Inferior parietal cortex (tissue), 1 donor: ENCODE measurements at regions not wholly inside any gene's neighbourhood (a gene's known extent, or its start where the extent isn't known, plus 50 kb on each side); places are given as distances from the start of the nearest gene placed in this dataset.

Source experiments
- DNase-seq: peaks from one replicate; pipeline ENCODE4 v3.0.0-alpha.2; 2016; ENCODE audit errors: extremely low spot score

DNA sequence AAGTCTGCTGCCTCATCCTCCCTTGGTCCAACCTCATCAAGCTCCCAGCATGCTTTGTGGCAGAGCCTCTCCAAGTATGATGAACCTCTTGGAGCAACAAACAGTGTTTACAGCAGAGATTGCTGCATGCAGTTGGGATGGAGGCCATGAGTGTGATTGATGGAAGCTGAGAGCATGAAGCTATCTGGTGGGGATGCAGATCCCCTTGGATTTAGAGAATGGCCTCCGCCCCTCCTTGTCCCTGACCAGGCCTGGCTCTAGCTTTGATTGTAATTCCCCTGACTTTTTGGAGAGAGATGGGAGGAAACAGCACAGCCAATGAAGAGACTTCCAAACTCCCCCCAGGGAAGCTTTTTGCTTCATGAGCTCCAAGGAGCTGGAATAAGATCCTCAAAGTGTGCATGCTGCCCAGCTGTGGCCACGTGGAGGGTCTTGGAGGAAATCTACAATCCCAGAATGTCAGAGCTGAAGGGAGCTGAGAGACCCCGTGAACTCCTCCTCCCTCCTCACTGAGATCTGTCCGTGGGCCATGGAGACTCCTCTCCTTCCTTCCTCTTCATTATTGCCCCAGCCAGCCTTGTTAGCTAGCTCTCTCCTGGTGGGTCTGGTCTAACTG, 165.3 kb upstream of the USP24 start:
- DNase-seq: no peak

DNA sequence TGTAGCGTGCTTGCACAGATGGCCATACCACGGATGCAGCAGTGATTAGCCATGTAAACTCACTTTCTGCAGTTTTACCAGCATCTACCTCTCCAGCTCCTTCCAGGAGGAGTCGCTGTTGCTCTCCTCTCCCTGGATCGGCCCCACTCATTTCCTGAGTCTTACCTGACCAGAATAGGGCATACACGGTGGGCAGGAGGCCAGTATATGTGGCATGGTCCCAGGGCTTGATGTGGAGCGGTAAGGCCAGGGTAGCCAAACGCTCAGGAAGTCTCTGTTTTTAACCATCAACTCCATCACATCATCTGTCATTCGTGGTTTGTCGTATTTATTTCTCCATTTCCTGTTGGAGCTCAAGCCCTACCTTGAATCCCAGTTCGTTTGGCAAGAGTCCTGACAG, 163.4 kb upstream of the USP24 start:
- DNase-seq: no peak

DNA sequence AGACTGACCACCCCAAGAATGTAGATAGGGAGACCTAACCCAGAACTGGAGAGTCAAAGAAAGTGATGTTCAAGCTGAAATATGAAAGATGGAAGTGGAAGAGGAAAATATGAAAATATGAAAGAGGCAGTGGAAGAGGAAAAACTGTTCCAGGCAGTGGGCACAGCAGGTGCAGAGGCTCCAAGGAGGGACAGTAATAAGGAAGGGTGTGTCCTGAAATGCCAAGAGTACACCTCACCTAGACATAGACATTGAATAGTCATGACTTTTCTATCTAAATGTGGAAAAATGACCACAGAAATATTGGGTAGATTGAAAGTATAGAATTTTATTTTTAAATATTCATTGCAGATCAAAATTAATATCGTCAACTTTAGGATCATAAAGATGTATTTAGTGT, 161.7 kb upstream of the USP24 start:
- DNase-seq: no peak

DNA sequence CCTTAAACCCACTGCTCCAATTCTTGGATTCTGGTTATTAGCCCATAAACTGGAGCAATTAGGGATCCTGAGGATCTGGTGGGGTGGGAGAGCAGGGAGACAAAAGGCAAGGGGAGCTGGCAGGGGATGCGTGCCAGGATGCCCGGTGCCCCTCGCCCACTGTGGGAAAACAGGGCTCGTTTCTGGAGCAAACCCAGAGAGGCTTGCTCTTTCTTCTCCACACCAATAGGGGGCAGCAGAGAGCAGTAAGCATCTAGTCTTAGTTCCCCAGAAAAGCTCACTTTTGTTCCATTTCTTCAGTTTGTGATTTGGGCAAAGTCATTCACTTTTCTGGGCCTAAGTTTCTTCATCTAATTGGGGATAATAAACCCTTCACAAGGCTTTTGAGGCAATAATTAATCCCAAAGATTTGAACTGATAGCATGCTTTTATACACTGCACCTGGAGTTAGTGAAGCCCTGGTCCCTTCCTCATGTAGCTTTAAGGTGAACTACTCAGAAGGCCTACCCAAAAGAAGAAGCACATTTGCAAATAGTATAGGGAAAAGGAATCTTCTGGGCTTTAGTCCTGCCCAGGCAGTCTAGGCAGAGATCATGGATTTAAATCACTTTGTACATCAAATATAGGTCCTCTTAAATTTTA, 160.6 kb upstream of the USP24 start:
- DNase-seq: peak; percentile 74

DNA sequence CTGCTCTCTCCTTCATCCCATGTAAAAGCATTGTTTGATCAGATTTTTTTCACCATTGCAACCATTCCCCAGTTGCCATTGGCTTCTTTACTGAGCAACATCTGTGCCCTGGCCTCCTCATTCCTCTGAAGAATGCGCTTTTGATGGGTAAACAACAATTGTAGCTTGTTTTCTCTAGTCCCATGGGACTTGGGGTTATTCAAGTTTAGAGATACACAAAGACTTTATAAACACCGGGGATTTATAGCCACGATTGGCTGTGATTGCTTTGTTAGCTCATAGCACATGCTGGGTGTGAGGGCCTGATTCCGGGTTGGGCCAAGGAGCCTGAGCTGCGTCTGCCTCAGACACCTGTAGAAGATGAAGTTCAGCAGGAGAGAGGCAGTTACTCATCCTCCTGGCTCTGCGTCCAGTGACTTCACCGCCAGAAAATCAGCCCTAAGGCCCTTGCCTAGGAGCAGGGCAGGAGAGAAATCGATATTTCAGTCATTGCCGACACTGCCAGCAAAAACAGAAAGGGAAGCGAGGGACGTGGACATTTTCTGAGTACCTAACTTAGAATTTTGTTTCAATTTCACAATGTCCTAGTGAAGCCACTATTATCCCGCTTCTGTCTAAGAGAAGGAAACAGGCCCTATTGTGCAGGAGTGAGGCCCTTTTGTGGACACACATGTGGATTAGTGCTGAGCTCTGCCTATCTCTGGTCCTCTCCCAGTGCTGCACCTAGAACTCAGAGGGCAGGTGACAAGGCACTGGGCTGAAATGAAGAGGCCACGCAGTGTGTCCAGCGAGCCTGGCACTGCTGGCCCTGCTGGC, 159.8 kb upstream of the USP24 start:
- peak; percentile 81 for DNase-seq

DNA sequence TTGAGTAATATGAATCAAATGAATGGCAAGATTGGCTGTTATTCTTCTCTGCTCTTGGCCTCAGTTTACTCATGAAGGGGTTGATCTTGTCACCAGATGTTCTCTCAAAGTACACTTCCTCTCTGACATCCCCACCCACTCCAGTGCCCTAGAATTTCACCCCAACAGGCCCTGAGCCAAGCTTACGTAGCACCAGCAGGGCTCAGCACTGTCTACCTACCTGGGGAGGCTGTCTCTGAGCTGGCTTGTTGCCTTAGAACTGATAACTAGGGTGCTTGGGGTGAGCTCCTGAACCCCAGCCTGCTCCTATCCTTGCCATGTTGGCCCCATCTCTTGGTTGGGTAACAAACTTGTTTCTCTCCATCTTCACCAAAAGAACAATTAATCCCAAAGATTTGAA, 159.1 kb upstream of the USP24 start:
- DNase-seq: no peak

DNA sequence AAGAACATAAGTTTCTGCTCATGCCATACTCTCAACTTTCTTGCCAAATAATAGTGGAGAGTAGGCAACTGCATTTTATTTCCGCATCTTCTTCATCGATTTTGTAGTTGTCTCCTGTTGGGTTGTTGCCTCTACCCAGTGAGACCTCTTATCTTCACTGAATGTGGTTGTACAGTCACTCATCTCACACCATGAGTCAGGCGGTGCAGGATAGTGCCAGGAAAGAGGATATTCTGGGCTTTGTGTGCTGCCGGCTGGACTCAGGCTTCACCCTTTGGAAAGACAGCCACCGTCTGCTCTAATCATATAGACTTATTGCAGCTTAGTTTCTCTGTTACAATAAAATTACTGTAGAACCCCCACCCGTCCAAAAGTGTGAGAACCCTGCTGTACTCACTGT, 154.3 kb upstream of the USP24 start:
- DNase-seq: no peak

DNA sequence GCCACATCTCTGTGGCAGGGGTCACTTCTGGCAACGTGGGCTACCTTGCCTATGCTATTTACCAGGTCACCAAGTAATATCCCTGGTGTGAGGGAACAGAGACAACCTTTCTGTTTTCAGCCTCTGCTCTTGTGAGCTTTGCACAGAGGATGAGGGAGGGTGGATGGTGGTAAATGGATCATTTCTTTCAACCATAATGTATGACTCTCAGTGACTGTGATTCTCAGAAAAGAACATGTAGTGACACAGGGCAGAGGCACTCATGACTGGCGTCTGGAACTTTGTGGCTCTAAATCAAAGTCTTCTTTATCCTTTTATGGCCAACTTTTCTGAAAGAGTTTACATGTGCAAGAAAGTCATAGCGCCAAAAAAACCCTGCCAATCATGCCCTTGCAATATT, 153.5 kb upstream of the USP24 start:
- DNase-seq: no peak

DNA sequence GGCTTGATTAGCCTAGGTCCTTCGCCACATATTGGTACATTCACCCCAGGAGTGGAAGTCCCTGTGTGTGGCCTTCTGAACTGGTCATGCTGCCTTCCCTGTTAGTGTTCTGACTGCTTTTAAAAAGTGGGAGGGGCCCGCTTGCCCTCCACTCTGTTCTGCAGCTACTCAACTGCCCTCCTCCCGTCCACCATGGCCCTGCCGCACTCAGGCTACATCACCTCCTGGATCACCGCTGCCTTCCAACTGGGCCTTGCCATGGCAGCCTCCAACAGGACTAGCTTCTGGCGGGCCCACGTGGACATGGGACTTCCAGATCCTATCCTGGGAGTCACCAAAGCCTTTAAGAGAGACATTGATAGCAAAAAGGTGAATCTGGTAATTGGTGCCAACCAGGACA, 152.1 kb upstream of the USP24 start:
- DNase-seq: no peak

DNA sequence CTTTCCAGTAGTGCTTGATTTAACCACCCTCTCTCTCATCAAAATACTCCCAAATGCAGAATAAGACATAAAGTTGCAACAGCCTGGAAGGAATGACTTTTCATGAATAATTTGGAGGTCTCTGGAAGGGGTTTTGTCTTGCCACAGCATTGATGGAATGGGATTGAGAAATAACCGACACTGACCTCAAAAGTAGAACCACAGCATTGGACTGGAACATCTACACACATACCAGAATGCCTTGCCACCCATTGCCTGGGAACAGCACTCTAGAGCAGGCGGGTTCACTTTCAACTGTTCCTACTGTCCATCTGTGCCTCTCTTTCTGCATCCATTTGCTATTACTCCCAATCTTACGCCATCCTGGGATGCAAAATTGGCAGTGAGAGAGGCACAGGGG, 149.1 kb upstream of the USP24 start:
- no peak for DNase-seq

DNA sequence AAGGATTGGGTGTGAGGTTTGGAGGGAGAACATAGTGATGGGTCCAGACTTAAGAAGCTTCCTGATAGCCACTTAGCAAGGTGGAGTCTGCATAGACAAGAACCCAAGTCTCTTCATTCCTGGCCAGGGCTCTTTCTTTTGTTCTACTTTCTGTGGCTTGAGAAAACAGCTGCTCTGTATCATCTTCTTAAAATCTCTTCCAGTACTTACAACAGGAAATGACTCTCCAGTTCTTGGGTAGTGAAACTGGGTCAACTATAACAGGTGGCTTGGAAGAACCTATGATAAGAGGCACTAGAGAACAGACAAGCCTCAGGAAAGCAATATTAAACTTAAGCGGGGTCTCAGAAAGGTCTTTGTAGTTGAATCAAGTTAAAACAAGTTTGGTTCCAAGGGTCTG, 148.1 kb upstream of the USP24 start:
- no peak for DNase-seq

DNA sequence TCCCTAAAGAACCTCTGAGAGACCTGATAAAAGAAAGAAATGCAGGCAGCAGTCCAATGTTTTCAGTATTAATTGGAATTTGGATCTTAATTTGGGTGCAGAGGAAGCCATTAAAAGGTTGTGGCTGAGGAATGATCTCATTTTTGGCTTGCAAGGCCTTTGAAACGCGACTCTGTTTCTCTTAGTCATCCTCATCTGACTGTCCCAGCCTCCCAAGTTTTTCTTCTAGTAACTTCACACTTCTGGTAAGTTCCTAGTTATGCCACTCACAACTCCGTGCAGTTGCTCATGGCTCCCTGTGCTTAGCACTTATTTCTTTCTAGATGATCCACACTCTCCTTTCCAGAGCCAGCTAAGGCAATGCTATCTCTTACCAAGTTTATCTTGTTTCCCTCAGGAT, 147.4 kb upstream of the USP24 start:
- DNase-seq: no peak

DNA sequence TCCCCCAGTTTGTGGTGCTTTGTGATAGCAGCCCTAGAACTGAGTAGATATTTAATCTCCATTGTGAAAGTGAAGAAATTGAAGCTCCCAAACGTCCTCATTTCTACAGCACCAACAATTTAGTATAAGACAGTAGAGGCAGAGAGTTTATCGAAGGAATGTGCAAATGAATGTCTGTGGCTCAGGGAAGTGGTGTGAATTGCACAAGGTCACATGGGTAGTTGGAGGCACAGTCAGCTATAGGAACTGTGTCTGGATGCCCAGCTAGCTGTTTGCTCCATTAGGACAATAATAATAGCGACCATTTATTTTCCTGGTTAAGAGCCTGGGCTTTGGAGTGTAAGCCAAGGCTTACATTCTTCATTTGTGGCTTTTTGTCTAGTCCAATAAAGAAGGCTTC, 144.4 kb upstream of the USP24 start:
- DNase-seq: no peak

DNA sequence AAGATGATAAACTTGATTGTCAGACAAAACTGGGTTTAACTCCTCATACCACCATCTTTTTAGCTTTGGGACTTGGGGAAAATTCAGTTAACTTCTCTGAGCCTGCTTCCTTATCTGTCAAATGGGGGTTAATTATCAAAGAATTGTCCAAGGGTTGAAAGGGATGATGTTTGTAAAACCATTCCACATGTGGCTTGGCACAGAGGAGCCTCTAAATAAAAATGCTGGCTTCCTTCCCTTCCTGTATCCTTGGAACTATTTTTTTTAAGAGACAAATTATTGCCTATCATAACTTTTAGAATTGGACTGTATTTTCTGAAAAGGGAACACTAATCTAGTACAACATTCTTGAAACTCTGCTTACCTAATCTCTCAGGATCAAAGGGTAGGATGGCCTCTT, 143.4 kb upstream of the USP24 start:
- no peak for DNase-seq

DNA sequence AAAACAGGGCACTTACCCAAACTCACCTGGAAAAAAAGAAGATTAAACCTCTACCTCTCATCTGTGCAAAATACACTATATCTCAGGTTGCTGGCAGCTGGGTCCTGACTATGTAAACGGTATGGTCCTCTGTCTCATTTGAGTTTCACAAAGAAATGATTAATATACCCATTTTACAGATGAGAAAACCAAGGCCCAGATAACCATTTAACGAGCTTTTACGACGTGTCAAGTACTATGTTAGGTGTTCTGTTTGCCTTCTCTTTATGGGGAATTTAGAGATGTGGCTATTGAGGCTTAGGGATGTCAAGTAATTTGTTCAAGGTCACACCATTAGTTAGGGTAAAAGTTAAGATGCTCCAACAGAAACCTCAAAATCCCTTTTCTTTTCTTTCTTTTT, 140.4 kb upstream of the USP24 start:
- DNase-seq: no peak

DNA sequence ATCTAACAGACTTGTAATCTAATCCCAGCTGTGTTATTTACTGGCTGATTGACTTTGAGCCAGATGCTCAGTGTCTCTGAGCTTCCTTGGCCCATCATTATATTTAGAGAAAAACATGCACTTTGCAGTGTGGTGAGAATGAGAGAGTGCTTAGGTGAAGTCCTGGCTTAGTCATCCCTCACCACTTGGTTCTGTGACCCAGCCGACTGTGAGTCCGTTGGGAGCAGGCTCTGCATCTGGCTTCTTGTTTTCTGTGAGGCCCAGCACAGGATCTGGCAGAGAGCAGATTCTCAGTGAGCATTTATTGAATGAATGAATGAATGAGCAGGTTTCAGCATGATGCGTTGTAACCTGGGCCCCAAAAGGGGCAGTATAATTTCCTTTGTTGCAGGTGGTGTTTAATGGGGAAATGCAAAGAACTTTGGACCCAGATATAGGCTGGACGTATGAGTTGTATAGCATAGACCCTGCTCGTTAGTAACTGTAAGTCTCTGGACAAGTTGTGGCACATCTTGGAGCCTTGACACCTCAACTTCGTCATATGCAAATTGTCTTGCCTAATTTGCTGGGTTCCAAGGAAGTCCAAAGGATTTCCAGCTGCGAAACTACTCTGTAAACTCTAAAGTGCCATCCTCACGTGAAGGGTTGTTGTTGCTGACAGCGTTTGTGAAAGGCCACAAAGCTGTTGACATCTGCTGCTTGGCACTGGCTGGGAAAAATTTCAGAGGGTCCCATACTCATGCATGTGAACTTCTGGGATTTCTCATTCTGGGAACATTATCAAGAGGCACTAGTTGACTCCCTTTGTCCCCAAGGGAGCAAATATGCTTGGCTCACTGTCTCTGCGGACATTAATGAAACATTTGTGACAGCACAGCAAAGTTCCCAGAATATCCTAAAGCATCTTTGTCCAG, 138.8 kb upstream of the USP24 start:
- no peak for DNase-seq

DNA sequence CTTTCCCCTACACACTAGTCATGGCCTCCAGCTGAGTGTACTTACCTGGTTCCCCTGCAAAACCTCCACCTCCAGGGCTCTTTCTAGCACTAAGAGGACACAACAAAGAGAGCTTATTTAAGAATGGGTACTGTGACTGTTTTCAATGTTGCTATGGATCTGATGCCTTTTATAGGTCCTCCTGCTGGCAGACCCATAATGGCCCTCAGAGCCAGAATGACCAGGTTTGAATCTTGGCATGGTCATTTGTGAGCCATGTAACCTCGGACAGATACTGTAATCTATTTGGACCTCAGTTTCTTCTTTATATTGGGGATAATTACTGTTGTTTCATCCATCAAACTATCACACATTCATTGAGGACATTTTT, 137.6 kb upstream of the USP24 start:
- no peak for DNase-seq

DNA sequence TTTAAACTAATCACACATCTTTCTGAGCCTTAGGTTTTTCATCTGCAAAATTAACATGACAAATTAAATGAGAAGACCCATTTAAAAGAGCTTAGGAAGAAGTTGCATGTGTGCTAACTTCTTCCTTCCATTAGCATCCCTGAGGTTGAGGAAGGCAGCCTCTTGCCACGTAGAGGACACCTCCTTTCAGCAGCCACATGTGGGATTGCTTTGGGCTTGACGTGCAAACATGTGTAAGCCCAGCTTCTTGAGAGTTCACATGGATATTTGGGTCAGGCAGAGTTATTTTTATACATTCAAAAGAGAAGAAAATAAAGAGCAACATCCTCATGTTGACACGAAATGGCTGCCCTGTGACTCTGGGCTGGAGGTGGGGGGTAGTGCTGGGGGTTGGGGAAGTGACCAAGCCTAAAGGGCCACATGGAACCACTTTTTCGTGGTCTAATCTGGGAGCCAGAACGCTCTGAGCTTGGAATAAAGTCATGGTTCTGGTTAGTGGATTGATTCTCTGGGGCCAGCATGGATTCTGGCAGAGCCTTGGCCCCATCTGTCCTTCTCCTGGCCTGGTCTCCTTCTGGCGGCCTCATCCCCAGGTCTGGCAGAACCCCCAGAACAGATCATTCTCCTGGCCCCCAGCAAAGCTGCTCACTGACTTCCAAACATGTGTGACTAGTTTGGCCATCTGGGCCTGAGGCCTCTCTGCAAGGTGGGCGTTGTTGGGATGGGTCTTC, 137.1 kb upstream of the USP24 start:
- no peak for DNase-seq

DNA sequence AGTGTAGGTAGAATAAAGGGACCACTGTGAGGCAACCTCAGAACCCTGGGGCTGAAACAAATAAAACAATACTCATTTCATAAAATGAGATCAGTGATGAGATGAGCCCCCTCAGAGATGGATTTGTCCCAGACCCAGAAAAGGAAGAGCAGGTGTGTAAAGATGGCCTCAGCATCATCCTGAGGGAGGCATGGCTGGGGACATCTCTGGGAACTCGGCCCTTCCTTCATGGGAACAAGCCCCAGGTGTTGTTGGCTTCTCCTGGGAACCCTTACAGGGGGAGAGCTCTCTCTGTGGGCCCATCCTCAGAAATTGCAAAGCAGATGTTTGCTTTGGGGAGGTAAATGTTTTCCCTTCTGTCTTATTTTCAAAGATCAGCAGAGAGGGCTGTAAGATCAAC, 133.2 kb upstream of the USP24 start:
- no peak for DNase-seq

DNA sequence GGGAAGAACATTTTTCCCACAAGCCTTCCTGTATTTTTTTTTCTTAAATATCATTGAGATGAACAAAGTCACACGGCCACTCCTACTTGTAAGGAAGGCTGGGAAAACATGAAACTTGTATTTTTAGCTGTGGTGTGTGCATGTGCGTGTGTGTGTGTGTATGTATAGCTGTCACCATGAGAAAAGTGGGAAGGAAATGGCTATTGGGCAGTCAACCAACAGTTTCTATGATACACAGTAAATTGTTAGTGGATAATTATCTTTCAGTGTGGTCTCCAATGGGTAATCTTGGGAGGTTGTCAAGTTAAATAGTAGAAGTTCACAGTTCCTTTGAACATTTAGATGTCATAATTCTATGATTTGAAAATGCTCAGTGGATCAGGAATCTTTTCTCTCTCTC, 132.7 kb upstream of the USP24 start:
- DNase-seq: no peak

DNA sequence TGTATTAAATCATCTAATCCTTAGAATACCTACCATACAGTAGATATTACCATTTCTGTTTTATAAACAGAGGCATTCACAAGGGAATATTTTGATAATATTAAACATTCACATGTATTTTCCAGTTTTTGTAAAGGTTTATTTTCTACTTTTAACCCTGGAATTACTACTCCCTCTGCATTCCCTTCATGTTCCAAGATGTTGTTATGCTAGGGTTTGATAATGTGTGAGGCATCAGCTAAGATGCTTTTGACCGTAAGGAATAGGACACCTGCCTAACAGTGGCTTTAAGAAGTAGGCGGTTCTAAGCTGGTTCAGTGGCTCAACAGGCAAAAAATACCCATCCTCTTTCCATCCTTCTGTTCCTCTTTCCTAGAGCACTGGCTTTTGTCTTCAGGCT, 131.9 kb upstream of the USP24 start:
- no peak for DNase-seq

DNA sequence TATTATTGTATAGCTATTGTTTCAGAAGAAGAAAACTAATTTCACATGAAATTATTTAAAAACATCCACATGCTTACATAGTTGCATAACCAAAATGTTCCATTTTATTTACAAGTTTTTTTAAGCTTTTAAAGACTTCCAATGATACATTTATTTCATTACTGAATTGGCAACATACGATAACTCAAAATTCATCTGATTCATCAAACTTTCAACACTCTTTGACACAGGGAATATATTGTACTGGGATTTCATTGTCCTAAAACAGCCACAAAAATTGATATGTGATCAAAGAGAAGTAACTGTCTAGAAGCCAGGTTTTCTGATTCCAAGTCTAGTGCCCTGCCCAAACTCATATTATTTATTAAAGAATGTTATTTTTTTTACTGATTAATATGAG, 131.4 kb upstream of the USP24 start:
- no peak for DNase-seq
